ENCODE measurements at regions not wholly inside any gene's neighbourhood (a gene's known extent, or its start where the extent isn't known, plus 50 kb on each side); places are given as distances from the start of the nearest gene placed in this dataset.
"Not testable (repeated sequence)": the region's sequence is repeated elsewhere in the genome, so short reads cannot be mapped to it uniquely, and the experiment has no call there.

DNA sequence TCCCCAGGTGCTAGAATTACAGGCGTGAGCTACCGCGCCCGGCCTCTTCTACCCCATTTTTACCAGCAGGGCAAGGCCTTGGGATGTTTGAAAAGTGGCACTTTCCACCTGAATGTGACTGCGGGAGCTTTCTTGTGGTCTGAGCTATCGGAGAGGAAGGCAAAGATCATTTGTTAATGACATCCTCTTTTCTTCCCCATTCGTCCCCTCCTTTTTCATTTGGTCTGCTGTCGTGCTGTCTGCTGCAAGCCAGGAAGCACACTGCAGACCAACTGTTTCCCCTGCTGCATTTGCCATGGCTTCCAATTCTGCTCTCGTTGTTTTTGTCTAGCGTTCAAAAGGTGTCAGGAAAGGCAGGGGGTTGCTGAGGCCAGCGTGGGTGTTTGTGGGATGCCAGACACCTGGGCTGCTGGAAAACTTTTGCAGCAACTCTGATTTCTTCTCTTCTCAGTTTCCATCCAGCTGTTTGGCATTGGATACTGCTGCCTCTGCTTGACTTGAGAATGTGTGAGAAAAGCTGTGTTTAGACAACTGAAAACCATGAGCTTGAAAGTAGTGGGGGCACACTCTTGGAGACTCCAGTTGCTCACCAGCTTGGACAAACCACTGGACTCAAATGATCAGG, 196.4 kb upstream of the MSX2 start:
- in situ Hi-C loops (cut with HindIII; ENCODE audit: low sequenced_read_pairs), result no loop called here

- in situ Hi-C loops (cut with HindIII; ENCODE audit: low sequenced_read_pairs), result no loop called here
Measured at GRCh38 chr5:174528821-174529544, 195.4 kb upstream of the MSX2 start.

DNA sequence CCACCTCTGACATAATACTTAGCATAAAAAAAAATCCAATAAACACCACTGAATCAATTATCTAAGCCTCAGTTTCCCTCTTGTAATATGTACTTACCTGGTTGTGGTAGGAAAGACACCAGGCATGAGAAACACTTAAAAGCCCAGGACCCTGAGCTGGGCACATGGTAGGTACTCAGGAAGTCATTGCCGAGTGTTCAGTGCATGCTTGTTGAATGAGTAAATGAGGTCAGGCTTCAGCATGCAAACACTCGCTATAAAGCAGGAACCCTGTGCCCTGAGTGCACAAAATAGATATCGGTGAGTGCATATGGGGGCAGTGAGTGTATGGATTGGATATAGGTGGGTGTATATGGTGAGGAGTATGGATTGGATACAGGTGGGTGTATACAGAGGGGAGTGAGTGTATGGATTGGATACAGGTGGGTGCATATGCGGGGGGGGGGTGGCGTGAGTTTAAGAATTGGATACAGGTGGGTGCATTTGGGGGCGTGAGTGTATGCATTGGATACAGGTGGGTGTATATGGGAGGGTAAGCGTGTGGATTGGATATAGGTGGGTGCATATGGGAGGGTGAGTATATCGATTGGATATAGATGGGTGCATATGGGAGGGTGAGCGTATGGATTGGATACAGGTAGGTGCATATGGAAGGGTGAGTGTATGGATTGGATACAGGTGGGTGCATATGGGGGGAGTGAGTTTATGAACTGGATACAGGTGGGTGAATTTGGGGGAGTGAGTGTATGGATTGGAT, 194.3 kb upstream of the MSX2 start:
- in situ Hi-C loops (cut with HindIII; ENCODE audit: low sequenced_read_pairs), result no loop called here

GRCh38 chr5:174531782-174532191, 192.6 kb upstream of the MSX2 start:
- in situ Hi-C loops (cut with HindIII; ENCODE audit: low sequenced_read_pairs), result no loop called here

- in situ Hi-C loops (cut with HindIII; ENCODE audit: low sequenced_read_pairs), result no loop called here
Measured at GRCh38 chr5:174532455-174533453, 191.6 kb upstream of the MSX2 start.

GRCh38 chr5:174533751-174534241, 190.6 kb upstream of the MSX2 start:
- in situ Hi-C loops (cut with HindIII; ENCODE audit: low sequenced_read_pairs), result no loop called here

DNA sequence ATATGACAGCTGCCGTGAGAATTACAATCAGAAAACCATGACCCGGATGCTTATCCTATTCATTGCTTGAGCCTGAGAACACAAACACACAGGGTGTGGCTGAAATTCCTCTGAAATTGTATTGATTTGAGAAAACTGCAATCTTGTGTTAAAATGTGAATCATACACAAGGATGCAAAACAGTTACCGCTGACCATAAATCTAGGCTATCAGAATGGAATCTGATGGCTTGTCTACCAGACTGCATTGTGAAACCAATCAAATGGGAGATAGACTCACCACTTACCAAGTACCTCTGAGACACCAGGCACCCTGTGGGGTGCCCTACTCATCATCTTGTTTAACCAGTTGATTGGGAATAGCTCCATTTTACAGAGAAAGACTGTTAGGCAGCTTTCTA, 188.7 kb upstream of the MSX2 start:
- in situ Hi-C loops (cut with HindIII; ENCODE audit: low sequenced_read_pairs), result no loop called here

GRCh38 chr5:174539823-174540222, 184.6 kb upstream of the MSX2 start:
- in situ Hi-C loops (cut with HindIII; ENCODE audit: low sequenced_read_pairs), result not testable (repeated sequence)

- in situ Hi-C loops (cut with HindIII; ENCODE audit: low sequenced_read_pairs), result no loop called here
Measured at GRCh38 chr5:174542037-174542436, 182.3 kb upstream of the MSX2 start.

GRCh38 chr5:174542471-174542870, 181.9 kb upstream of the MSX2 start:
- in situ Hi-C loops (cut with HindIII; ENCODE audit: low sequenced_read_pairs), result no loop called here

DNA sequence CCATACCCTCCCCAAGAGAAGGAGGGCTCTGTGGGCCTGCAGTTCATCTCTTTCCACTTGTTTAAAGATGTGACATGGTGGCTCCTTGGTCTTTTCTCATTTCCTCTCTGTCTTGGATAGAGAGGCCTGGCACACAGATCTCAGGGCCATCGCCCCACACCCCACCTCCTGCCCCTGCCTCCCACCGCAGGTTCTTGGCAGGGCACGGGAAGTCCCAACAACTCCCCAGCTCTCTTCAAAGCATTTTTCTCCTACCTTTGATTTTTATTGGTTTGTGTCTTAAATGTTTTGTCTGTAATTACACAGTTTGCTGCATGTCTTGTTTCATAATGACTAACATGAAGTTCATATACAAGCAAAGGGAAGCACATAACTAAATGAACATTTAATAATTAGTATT, 178.5 kb upstream of the MSX2 start:
- in situ Hi-C loops (cut with HindIII; ENCODE audit: low sequenced_read_pairs), result no loop called here

- in situ Hi-C loops (cut with HindIII; ENCODE audit: low sequenced_read_pairs), result no loop called here
Measured at GRCh38 chr5:174547814-174548213, 176.6 kb upstream of the MSX2 start.

DNA sequence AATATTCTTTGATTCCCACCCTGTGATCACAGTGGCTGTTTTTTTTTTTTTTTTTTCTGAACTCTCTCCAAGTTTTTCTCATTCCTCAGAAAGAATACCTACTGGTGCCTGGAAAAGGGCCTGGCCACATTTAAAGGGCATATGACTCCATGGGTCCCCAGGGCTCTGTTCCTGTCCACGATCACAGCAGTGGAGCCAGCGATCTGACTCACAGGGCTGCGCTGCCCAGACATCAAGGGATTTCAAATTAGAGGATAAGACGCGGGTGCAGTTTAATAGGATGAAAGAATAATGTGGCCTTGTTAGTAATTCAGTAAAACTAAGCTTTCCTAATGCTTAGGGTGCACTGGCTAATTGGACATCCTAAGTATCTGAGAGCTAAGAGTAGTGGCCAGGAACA, 175.1 kb upstream of the MSX2 start:
- in situ Hi-C loops (cut with HindIII; ENCODE audit: low sequenced_read_pairs), result no loop called here

DNA sequence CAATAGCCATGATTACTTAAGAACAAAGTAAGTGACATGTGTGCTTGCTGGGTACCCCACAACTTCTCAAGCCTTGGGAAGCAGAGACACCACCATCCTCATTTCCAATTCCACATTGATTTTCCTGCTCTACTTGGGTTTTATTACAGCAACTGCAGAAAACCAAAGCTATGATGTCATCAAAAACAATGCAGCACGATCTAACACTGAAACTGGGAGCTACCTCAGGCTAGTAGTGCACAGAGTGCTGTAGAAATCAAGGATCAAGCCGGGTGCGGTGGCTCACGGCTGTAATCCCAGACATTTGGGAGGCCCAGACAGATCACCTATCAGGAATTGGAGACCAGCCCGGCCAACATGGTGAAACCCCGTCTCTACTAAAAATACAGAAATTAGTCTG, 174.4 kb upstream of the MSX2 start:
- in situ Hi-C loops (cut with HindIII; ENCODE audit: low sequenced_read_pairs), result no loop called here

DNA sequence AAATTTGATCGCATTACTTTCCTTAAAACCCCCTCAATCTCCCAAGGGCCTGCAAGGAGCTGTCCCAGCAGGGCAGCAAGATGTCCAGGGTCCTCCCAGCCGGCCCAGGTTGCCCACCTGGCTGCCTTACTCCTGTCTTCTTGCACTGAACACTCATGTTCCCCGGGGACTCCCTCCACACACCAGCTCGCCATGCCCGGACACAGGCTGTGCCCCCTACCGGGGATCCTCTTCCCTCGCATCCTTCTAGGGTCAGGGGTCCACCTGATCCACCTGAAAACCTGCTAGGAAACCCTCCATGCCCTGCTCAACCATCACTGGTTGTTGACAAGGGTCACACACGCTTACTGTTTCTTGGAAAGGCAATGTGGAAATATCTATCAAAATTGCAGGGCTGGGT, 172.0 kb upstream of the MSX2 start:
- in situ Hi-C loops (cut with HindIII; ENCODE audit: low sequenced_read_pairs), result no loop called here

GRCh38 chr5:174553556-174553955, 170.8 kb upstream of the MSX2 start:
- in situ Hi-C loops (cut with HindIII; ENCODE audit: low sequenced_read_pairs), result no loop called here

GRCh38 chr5:174555726-174556125, 168.7 kb upstream of the MSX2 start:
- in situ Hi-C loops (cut with HindIII; ENCODE audit: low sequenced_read_pairs), result no loop called here

DNA sequence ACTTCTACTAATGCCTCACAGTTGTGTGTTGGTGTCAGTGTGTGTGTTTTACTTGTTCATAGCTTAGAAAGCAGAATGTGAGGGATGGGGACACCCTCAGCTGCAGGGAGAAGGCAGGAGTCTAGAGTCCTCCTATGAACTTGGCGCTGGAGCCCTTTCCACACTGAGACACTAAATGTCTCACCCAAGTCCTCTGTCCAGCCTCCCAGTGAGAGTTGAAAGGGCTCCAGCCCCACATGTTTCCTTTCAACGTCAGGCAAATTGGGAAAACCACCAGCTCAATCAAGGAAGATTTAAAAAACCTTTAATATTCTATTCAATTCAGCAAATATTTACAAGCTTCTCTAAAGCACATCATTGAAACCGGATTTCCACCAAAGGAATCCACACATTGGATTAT, 167.6 kb upstream of the MSX2 start:
- in situ Hi-C loops (cut with HindIII; ENCODE audit: low sequenced_read_pairs), result no loop called here

GRCh38 chr5:174558190-174558589, 166.2 kb upstream of the MSX2 start:
- in situ Hi-C loops (cut with HindIII; ENCODE audit: low sequenced_read_pairs), result no loop called here

DNA sequence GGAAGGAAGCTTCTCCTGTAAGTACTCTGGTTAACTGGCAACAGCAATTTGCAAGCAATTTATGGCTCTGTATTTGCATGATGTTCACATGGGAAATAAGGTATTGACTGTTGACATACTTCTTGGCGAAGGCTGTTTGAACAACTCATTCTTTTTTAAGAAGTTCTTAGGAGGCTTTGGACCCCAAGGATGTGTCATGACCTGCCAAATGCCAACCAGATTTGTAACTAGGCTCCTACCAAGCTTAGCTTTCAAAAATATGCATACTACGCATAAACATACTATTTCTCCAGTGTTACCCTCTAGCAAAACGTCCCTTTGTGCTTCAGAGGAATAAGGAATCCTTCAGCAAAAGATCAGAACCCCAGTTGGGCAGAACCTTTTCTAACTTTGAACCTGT, 165.2 kb upstream of the MSX2 start:
- in situ Hi-C loops (cut with HindIII; ENCODE audit: low sequenced_read_pairs), result no loop called here
